Sigmoid colon (tissue), 3 donors: ENCODE measurements at regions not wholly inside any gene's neighbourhood (a gene's known extent, or its start where the extent isn't known, plus 50 kb on each side); places are given as distances from the start of the nearest gene placed in this dataset.

Source experiments
- POLR2A ChIP-seq, 2 donors: fragments of 450-650 bp; IDR thresholded peaks; one replicate each; pipeline ENCODE4 v1.6.1; 2016; ENCODE audit warnings: antibody characterized with exemption in 2 of 2, mild to moderate bottlenecking in 2 of 2, moderate library complexity in 2 of 2
- TF ChIP-seq, protein P1 (sequence below), 4 experiments: fragments of 450-650 bp in 3 of 4; fragments of 200-600 bp in 1 of 4; IDR thresholded peaks; one replicate each; pipeline ENCODE4 v1.5.1; 2016 to 2019; ENCODE audit warnings: antibody characterized with exemption in 4 of 4, mild to moderate bottlenecking in 3 of 4, moderate library complexity in 2 of 4

DNA sequence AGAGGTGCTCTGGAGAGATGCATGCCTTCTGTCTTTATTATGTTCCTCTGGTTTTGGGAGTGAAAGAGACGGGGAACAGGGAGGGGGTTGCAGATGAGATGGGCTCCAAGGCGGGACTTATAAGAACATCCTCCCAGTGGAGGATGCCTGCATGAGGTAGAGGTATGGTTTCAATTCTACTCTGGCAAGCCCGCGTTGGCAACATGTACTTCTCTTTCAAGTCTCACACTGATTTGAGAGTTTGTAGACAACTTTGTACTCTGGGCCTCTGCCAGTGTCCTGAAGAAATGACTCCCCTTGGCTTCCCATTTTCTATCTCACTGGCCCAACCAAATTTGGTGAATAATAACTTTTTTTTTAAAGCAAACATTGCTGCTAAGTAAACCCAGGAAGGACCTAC is 121.3 kb downstream of the C12orf75 start:
- TF ChIP-seq POLR2A (IDR thresholded peaks at IDR 0.05): no peak
- TF ChIP-seq, protein P1, sequence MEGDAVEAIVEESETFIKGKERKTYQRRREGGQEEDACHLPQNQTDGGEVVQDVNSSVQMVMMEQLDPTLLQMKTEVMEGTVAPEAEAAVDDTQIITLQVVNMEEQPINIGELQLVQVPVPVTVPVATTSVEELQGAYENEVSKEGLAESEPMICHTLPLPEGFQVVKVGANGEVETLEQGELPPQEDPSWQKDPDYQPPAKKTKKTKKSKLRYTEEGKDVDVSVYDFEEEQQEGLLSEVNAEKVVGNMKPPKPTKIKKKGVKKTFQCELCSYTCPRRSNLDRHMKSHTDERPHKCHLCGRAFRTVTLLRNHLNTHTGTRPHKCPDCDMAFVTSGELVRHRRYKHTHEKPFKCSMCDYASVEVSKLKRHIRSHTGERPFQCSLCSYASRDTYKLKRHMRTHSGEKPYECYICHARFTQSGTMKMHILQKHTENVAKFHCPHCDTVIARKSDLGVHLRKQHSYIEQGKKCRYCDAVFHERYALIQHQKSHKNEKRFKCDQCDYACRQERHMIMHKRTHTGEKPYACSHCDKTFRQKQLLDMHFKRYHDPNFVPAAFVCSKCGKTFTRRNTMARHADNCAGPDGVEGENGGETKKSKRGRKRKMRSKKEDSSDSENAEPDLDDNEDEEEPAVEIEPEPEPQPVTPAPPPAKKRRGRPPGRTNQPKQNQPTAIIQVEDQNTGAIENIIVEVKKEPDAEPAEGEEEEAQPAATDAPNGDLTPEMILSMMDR (IDR thresholded peaks at IDR 0.05): no peak
